GM21737 (cell line): ENCODE measurements at regions not wholly inside any gene's neighbourhood (a gene's known extent, or its start where the extent isn't known, plus 50 kb on each side); places are given as distances from the start of the nearest gene placed in this dataset.
"Not testable (repeated sequence)": the region's sequence is repeated elsewhere in the genome, so short reads cannot be mapped to it uniquely, and the experiment has no call there.

Source experiments
- ATAC-seq: cut with Tn5 transposase; IDR thresholded peaks from one replicate; pipeline ENCODE4 v1.9.1; 2021; ENCODE audit warnings: mild to moderate bottlenecking, moderate library complexity; ENCODE audit not compliant: unreplicated experiment

- ATAC-seq: no peak
Observed at GRCh38 chr5:21613971-21614488, 1239.1 kb downstream of the CDH12 start.

DNA sequence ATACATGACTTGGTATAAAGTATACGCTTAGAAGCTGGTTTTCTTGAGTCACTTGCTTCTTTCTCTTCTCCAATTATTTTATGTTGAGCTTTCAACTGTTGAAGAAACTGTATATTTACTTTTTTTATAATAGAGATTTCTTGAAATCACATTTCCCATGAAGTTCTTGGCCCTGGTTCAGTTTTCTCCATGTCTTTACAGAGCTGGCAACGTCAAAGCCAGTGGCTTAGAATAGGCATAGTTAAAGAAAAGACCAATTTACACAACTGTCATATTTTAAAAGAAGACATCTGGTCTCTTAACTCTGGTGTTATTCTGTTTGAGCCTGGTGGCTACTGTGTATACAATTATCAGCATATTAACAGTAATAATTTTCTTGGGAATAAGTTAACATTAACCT is 1249.3 kb downstream of the CDH12 start:
- no peak for ATAC-seq

- no peak for ATAC-seq
Observed at GRCh38 chr5:21594566-21594965, 1258.6 kb downstream of the CDH12 start.

DNA sequence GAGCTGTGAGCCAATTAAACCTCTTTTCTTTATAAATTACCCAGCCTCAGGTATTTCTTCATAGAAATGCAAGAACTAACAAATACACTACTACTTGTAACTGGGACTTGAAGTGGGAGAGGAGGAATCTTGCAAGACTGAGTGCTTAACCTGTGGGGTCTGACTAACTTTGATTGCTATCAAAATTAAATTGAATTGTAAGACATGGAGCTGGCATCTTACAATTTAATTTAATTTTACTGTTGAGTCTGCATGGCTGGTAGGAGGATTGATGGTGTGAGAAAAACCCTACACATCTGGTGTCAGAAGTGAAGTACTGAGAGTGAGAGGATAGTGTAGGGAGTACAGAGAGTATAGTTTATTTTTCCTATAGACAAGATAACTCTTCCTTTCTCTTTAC is 1259.9 kb downstream of the CDH12 start:
- no peak for ATAC-seq

GRCh38 chr5:21581508-21581907 is 1271.6 kb downstream of the CDH12 start:
- ATAC-seq: no peak

- no peak for ATAC-seq
Observed at GRCh38 chr5:21574961-21575360, 1278.2 kb downstream of the CDH12 start.

GRCh38 chr5:21574438-21574837 is 1278.7 kb downstream of the CDH12 start:
- no peak for ATAC-seq

DNA sequence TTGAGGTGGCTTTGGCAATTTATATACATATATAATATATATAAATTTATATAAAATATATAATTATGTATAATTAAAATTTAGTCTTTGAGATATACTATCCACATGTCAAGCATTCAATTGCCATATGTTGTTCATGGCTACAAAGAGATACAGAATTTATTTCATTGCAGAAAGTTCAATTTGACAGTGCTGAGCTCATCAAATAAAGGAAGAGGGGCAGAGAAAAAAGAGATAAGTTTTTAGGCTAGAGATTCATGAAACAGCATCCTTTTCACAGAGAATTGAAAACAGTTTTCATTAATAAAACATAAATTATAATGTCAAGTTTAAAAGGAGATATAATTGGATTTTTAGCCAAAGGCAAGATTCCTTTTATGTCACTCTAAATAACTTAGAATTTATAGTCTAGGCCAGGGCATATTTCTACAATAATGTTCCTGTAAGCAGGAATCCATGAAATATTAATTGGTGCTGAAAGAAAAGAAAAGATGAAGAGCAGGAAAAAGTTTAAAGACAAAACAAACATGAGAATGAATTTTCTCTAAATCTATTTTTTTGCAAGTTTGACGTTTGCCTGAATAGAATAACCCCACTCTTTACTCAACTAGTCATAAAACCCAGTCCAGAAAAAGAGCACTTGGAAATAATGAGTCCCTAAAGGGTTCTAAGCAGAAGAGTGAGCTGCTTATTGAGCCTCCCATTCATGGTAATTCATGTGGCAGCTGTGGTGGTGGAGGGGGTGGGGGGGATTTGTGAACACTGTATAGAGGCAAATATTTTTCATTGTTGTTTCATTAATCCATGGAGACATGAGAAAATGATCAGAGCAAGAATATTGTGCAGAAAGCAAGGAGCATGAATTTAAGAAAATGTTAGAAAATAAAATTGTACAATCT is 1279.5 kb downstream of the CDH12 start:
- ATAC-seq: no peak

GRCh38 chr5:21571196-21571595 is 1281.9 kb downstream of the CDH12 start:
- not testable (repeated sequence) for ATAC-seq

GRCh38 chr5:21559109-21559508 is 1294.0 kb downstream of the CDH12 start:
- not testable (repeated sequence) for ATAC-seq

- not testable (repeated sequence) for ATAC-seq
Observed at GRCh38 chr5:21552263-21552662, 1300.9 kb downstream of the CDH12 start.

DNA sequence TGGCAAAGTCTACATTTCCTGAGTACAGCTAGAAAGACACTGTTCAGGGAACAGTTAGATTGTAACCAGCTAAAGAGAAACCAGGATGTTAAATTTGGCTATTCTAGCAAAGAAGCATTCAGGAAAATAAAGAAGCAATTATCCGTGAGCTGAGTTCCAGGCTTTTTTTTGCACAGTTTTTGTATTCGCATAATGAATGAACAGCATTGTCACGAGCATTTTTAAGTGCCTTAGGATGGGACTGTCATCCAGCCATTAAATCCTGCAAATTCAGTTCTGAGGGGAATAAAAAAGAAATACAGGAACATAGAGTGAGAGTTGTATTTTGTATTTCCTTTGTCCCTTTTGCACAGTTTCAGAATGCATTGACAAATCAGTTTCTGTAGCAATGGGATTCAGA is 1302.2 kb downstream of the CDH12 start:
- not testable (repeated sequence) for ATAC-seq

- ATAC-seq: not testable (repeated sequence)
Observed at GRCh38 chr5:21547656-21548055, 1305.5 kb downstream of the CDH12 start.

- not testable (repeated sequence) for ATAC-seq
Observed at GRCh38 chr5:21535114-21535513, 1318.0 kb downstream of the CDH12 start.

DNA sequence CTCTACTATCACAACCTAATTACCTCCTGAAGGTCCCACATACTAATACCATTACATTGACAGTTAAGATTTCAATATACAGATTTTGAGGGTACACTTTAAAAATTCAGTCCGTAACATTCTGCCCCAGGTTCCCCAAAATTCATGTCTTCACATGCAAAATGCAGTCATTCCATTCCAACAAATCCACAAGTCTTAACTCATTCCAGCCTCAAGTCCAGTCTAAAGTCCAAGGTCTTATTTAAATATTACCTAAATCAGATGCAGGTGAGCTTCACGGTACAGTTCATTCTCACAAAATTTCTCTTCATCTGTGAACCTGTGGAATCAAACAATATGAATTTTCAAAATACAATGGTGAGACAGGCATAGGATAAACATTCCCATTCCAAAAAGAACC is 1332.0 kb downstream of the CDH12 start:
- not testable (repeated sequence) for ATAC-seq

DNA sequence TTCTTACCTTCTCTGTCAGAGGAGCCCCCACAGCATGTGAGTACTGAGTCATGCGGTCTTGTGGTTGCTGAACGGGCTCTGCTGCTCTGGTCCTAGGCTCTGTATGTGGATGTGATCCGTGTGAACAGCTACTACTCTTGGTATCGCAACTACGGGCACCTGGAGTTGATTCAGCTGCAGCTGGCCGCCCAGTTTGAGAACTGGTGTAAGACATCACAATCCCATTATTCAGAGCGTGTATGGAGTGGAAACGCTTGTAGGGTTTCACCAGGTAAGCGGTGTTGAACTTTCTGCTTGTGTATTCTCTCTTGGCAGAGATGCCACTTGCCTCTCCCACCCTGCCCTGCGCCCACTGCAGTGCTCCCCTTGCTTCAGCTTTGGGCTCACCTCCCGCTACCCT is 1356.2 kb downstream of the CDH12 start:
- not testable (repeated sequence) for ATAC-seq

DNA sequence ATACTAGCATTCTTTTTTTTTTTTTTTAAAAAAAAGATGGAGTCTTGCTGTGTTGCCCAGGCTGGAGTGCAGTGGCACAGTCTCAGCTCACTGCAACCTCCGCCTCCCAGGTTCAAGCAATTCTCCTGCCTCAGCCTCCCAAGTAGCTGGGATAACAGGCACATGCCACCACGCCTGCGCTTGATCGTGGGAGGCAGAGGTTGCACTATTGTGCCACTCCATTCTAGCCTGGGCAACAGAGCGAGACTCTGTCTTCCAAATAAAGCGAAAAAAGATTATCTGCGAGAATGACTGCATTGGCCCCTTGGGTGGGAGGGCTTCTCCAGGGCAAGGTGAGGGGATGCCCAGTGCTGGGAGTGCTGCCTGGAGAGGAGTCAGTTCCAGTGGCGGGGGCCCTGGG is 1357.1 kb downstream of the CDH12 start:
- ATAC-seq: not testable (repeated sequence)

DNA sequence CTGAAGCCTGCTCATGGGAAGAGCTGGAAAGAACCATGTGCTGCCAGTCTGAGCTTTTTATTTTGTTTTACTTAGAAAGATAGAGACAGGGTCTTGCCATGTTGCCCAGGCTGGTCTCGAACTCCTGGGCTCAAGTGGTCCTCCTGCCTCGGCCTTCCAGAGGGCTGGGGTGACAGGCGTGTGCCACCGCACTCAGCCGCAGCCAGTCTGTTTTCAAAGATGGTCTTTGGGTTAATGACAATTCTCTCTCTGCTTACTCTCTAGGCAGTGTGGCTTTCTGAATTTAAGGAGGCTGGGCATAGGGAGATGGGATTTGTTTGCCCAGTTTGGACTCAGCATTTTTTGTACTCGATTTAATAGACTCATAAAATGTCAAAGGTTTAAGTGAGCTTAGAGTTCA is 1357.9 kb downstream of the CDH12 start:
- not testable (repeated sequence) for ATAC-seq

DNA sequence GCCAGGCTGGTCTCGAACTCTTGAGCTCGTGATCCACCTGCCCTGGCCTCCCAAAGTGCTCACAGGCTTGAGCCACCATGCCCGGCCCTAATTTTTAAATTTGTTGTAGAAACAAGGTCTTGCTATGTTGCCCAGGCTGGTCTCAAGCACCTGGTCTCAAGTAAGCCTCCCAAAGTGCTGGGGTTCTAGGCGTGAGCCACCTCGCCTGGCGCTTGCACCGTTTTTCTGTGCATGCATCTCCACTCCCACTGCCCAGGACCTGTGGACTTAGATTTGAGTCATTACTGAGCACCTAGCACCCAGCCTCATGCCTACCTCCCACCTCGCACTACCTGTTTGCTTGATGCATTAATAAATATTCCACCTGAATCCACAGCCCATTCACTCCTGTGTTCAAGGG is 1359.1 kb downstream of the CDH12 start:
- ATAC-seq: not testable (repeated sequence)

DNA sequence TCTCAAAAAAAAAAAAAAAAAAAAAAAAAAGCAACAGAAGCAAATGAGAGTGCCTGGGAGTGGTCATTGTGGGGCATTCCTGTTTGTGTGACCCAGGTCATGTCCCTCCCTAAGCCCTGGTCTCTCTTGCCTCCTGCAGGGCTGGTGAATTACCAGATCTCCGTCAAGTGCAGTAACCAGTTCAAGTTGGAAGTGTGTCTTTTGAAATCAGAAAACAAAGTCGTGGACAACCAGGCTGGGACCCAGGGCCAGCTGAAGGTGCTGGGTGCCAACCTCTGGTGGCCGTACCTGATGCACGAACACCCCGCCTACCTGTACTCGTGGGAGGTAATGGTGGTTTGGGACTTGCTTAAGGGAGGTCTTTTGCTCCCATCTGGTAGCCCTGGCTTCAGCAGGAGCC is 1362.0 kb downstream of the CDH12 start:
- ATAC-seq: not testable (repeated sequence)

GRCh38 chr5:21488828-21489227 is 1364.3 kb downstream of the CDH12 start:
- ATAC-seq: not testable (repeated sequence)

DNA sequence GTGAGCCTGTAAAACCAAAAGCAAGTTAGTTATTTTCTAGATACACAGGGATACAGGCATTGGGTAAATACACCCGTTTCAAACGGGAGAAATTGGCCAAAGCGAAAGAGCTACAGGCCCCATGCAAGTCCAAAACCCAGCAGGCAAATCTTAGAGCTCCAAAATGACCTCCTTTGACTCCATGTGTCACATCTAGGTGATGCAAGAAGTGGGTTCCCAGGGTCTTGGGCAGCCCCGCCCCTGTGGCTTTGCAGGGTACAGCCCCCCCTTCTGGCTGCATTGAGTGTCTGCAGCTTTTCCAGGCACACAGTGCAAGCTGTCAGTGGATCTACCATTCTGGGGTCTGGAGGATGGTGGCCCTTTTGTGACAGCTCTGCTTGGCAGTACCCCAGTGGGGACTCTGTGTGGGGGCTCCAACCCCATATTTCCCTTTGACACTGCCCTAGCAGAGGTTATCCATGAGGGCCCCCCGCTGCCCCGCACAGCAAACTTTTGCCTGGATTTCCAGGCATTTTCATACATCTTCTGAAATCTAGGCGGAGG is 1367.6 kb downstream of the CDH12 start:
- not testable (repeated sequence) for ATAC-seq
